ENCODE measurements at regions not wholly inside any gene's neighbourhood (a gene's known extent, or its start where the extent isn't known, plus 50 kb on each side); places are given as distances from the start of the nearest gene placed in this dataset.

DNA sequence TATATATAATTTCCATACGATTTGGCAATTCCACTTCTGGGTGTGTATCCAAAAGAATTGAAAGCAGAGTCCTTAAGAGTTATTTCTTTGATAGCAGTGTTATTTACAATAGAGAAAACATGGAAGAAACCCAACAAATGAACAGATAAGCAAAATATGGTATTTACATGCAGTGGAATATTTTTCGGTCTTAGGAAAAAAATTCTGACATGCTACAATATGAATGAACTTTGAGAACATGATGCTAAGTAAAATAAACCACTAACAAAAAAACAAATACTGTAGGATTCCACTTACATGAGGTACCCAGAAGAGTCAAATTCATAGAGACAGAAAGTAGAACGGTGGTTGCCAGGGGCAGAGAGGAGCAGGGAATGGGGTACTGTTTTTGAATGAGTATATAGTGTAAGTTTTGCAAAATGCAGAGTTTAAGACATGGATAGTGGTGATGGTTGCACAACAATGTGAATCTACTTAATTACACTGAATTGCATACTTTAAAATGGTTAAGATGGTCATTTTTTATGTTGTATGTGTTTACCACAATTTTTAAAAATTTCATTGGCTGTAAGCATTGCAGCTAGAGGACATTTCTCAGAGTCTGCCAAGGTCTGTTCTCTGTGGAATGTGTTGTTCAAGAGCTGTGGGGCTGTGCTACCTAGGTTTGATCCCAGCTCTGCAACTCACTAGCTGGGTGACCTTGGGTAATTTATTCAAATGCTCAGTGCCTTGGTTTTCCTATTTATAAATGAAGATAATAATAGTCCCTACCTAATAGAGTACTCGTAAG is 122.1 kb downstream of the MEX3B start:
- TF ChIP-seq, protein P1, sequence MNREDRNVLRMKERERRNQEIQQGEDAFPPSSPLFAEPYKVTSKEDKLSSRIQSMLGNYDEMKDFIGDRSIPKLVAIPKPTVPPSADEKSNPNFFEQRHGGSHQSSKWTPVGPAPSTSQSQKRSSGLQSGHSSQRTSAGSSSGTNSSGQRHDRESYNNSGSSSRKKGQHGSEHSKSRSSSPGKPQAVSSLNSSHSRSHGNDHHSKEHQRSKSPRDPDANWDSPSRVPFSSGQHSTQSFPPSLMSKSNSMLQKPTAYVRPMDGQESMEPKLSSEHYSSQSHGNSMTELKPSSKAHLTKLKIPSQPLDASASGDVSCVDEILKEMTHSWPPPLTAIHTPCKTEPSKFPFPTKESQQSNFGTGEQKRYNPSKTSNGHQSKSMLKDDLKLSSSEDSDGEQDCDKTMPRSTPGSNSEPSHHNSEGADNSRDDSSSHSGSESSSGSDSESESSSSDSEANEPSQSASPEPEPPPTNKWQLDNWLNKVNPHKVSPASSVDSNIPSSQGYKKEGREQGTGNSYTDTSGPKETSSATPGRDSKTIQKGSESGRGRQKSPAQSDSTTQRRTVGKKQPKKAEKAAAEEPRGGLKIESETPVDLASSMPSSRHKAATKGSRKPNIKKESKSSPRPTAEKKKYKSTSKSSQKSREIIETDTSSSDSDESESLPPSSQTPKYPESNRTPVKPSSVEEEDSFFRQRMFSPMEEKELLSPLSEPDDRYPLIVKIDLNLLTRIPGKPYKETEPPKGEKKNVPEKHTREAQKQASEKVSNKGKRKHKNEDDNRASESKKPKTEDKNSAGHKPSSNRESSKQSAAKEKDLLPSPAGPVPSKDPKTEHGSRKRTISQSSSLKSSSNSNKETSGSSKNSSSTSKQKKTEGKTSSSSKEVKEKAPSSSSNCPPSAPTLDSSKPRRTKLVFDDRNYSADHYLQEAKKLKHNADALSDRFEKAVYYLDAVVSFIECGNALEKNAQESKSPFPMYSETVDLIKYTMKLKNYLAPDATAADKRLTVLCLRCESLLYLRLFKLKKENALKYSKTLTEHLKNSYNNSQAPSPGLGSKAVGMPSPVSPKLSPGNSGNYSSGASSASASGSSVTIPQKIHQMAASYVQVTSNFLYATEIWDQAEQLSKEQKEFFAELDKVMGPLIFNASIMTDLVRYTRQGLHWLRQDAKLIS (CRISPR knock-in tag; IDR thresholded peaks at IDR 0.05; ENCODE audit: borderline replicate concordance) = no peak
- TF ChIP-seq ZNF121 (CRISPR knock-in tag; IDR thresholded peaks at IDR 0.05) (no peak), RELA (CRISPR knock-in tag; IDR thresholded peaks at IDR 0.05; ENCODE audit: borderline replicate concordance) (no peak), PRRX2 (CRISPR knock-in tag; IDR thresholded peaks at IDR 0.05) (no peak), SMAD3 (CRISPR knock-in tag; IDR thresholded peaks at IDR 0.05; ENCODE audit: borderline replicate concordance) (no peak), GRHL2 (CRISPR knock-in tag; IDR thresholded peaks at IDR 0.05; ENCODE audit: insufficient replicate concordance, severe bottlenecking) (no peak), TCF7 (CRISPR knock-in tag; IDR thresholded peaks at IDR 0.05; ENCODE audit: low read depth) (no peak), OVOL2 (CRISPR knock-in tag; IDR thresholded peaks at IDR 0.05; ENCODE audit: borderline replicate concordance) (no peak), NR1H2 (CRISPR knock-in tag; IDR thresholded peaks at IDR 0.05) (no peak), GTF2I (CRISPR knock-in tag; conservative IDR thresholded peaks at IDR 0.05) (no peak), NFYB (CRISPR knock-in tag; conservative IDR thresholded peaks at IDR 0.05; ENCODE audit: low read depth) (no peak)
- TF ChIP-seq, protein P2, sequence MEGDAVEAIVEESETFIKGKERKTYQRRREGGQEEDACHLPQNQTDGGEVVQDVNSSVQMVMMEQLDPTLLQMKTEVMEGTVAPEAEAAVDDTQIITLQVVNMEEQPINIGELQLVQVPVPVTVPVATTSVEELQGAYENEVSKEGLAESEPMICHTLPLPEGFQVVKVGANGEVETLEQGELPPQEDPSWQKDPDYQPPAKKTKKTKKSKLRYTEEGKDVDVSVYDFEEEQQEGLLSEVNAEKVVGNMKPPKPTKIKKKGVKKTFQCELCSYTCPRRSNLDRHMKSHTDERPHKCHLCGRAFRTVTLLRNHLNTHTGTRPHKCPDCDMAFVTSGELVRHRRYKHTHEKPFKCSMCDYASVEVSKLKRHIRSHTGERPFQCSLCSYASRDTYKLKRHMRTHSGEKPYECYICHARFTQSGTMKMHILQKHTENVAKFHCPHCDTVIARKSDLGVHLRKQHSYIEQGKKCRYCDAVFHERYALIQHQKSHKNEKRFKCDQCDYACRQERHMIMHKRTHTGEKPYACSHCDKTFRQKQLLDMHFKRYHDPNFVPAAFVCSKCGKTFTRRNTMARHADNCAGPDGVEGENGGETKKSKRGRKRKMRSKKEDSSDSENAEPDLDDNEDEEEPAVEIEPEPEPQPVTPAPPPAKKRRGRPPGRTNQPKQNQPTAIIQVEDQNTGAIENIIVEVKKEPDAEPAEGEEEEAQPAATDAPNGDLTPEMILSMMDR (IDR thresholded peaks at IDR 0.05) = no peak
- TF ChIP-seq, protein P3, sequence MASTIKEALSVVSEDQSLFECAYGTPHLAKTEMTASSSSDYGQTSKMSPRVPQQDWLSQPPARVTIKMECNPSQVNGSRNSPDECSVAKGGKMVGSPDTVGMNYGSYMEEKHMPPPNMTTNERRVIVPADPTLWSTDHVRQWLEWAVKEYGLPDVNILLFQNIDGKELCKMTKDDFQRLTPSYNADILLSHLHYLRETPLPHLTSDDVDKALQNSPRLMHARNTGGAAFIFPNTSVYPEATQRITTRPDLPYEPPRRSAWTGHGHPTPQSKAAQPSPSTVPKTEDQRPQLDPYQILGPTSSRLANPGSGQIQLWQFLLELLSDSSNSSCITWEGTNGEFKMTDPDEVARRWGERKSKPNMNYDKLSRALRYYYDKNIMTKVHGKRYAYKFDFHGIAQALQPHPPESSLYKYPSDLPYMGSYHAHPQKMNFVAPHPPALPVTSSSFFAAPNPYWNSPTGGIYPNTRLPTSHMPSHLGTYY (CRISPR knock-in tag; IDR thresholded peaks at IDR 0.05) = no peak
- TF ChIP-seq, protein P4, sequence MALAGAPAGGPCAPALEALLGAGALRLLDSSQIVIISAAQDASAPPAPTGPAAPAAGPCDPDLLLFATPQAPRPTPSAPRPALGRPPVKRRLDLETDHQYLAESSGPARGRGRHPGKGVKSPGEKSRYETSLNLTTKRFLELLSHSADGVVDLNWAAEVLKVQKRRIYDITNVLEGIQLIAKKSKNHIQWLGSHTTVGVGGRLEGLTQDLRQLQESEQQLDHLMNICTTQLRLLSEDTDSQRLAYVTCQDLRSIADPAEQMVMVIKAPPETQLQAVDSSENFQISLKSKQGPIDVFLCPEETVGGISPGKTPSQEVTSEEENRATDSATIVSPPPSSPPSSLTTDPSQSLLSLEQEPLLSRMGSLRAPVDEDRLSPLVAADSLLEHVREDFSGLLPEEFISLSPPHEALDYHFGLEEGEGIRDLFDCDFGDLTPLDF (CRISPR knock-in tag; IDR thresholded peaks at IDR 0.05) = no peak
- Mint-ChIP-seq H3K9me3 (peaks cover 29% of the 10 kb centered on the region), H3K4me1 (no peaks in the 10 kb centered on the region), H3K27me3 (ENCODE audit: low read depth) (no peaks in the 10 kb centered on the region; the same call in 1 of the 2 replicates), H3K27ac (no peak overlapping the region), H3K36me3 (peaks cover 26% of the 10 kb centered on the region), H3K4me3 (no peak overlapping the region)
- no peak for ATAC-seq
- POLR2A ChIA-PET = no interaction called here
- no peak for DNase-seq (ENCODE audit: low spot score)
- CTCF ChIA-PET = no interaction called here

DNA sequence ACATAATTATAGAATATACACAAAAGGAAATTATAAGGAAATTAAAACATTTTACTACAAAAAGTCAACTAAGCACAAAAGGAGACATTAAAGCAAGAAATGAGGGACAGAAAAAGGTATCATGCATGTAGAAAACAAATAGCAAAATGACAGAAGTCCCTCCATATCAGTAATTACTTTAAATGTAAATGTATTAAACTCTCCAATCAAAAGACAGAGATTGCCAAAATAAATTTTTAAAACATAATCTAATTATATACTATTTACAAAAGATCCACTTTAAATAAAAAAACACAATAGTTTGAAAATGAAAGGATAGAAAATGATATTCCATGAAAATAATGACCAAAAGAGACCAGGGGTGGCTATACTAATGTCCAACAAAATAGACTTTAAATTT is 123.7 kb downstream of the MEX3B start:
- ATAC-seq = no peak
- TF ChIP-seq NR1H2 (CRISPR knock-in tag; IDR thresholded peaks at IDR 0.05) = no peak
- TF ChIP-seq, protein P5, sequence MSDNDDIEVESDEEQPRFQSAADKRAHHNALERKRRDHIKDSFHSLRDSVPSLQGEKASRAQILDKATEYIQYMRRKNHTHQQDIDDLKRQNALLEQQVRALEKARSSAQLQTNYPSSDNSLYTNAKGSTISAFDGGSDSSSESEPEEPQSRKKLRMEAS (CRISPR knock-in tag; IDR thresholded peaks at IDR 0.05) = no peak
- TF ChIP-seq NR2C2 (CRISPR knock-in tag; IDR thresholded peaks at IDR 0.05) = no peak
- TF ChIP-seq SOX15 (CRISPR knock-in tag; IDR thresholded peaks at IDR 0.05) = no peak
- TF ChIP-seq, protein P6, sequence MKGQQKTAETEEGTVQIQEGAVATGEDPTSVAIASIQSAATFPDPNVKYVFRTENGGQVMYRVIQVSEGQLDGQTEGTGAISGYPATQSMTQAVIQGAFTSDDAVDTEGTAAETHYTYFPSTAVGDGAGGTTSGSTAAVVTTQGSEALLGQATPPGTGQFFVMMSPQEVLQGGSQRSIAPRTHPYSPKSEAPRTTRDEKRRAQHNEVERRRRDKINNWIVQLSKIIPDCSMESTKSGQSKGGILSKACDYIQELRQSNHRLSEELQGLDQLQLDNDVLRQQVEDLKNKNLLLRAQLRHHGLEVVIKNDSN (CRISPR knock-in tag; IDR thresholded peaks at IDR 0.05) = no peak
- CTCF ChIA-PET = no interaction called here
- Mint-ChIP-seq H3K27me3 (ENCODE audit: low read depth) (no peaks in the 10 kb centered on the region; the same call in 1 of the 2 replicates), H3K9me3 (peaks cover 45% of the 10 kb centered on the region), H3K36me3 (peaks cover 42% of the 10 kb centered on the region), H3K27ac (no peak overlapping the region), H3K4me1 (no peaks in the 10 kb centered on the region), H3K4me3 (no peak overlapping the region)
- no peak for DNase-seq (ENCODE audit: low spot score)
- POLR2A ChIA-PET = no interaction called here
